B cell (primary cell): ENCODE measurements at regions not wholly inside any gene's neighbourhood (a gene's known extent, or its start where the extent isn't known, plus 50 kb on each side); places are given as distances from the start of the nearest gene placed in this dataset.

ENCODE experiments used
- ATAC-seq: fragments of 200-7000 bp; cut with Tn5 transposase; one replicate; pipeline ENCODE4 v1.10.0; 2021; ENCODE audit warnings: low read depth, mild to moderate bottlenecking, moderate number of reproducible peaks, moderate library complexity
- CTCF ChIA-PET: fragments of 350-600 bp; sonication (Branson Sonifier 250); formaldehyde crosslinking; loops from one replicate; lab custom pipeline; 2021; ENCODE audit warnings: antibody characterized with exemption, inconsistent platforms; lab: Charles Lee
- POLR2A ChIA-PET: fragments of 350-600 bp; sonication (Branson Sonifier 250); formaldehyde crosslinking; loops from one replicate; lab custom pipeline; 2021; ENCODE audit warnings: antibody characterized with exemption; lab: Charles Lee
- DNase-seq: peaks from one replicate; pipeline ENCODE4 v3.0.0; 2013
- H2AFZ ChIP-seq: 2 replicates; pipeline ENCODE4 v1.6.1; 2012; ENCODE audit warnings: mild to moderate bottlenecking, low read depth, low read length; ENCODE audit not compliant: insufficient read depth, poor library complexity, severe bottlenecking
- H3K27ac ChIP-seq, 2 donors: 1 replicate in 1 of 2; 2 replicates in 1 of 2; pipeline ENCODE4 v1.5.1; 2012 to 2013; ENCODE audit warnings: low read length in 2 of 2, mild to moderate bottlenecking in 2 of 2, moderate library complexity in 1 of 2
- H3K27me3 ChIP-seq, 4 experiments: fragments of 200-600 bp in 1 of 4; sonication (generic) in 1 of 4; replicated peaks in 1 of 4; 1 replicate in 2 of 4; 2 replicates in 2 of 4; pipeline versions ENCODE4 v1.6.1 to v1.7.0; 2013 to 2016; ENCODE audit warnings: low read length in 3 of 4, mild to moderate bottlenecking in 2 of 4, mixed read lengths in 1 of 4, moderate library complexity in 1 of 4; ENCODE audit not compliant: insufficient read depth in 4 of 4, control insufficient read depth in 3 of 4; ENCODE audit errors: control extremely low read depth in 1 of 4
- H3K36me3 ChIP-seq, 2 experiments: replicated peaks in 1 of 2; 1 replicate in 1 of 2; 2 replicates in 1 of 2; pipeline versions ENCODE4 v1.6.1 to v1.7.1; 2013; ENCODE audit warnings: low read length in 1 of 2; ENCODE audit not compliant: insufficient read depth in 2 of 2, control insufficient read depth in 1 of 2; ENCODE audit errors: control extremely low read depth in 1 of 2, extremely low read depth in 1 of 2
- H3K4me1 ChIP-seq, 2 donors: fragments of 200-600 bp in 1 of 2; sonication (generic) in 1 of 2; 1 replicate in 1 of 2; 2 replicates in 1 of 2; pipeline versions ENCODE4 v1.5.1 to v1.6.1; 2013 to 2017; ENCODE audit warnings: low read length in 2 of 2; ENCODE audit not compliant: control insufficient read depth in 2 of 2, insufficient read depth in 2 of 2
- H3K4me2 ChIP-seq: replicated peaks from 2 replicates; pipeline ENCODE3; 2012; ENCODE audit warnings: mild to moderate bottlenecking, low read depth, low read length; ENCODE audit not compliant: poor library complexity, severe bottlenecking
- H3K4me3 ChIP-seq, 5 experiments: fragments of 200-600 bp in 1 of 5; sonication (generic) in 1 of 5; 1 replicate in 3 of 5; 2 replicates in 2 of 5; pipeline versions ENCODE4 v1.5.1 to v1.7.0; 2011 to 2016; ENCODE audit warnings: low read length in 4 of 5, mild to moderate bottlenecking in 4 of 5, low read depth in 2 of 5, control low read depth in 1 of 5, moderate library complexity in 1 of 5; ENCODE audit not compliant: insufficient read depth in 1 of 5; ENCODE audit errors: control extremely low read depth in 1 of 5, extremely low read depth in 1 of 5
- H3K79me2 ChIP-seq: fragments of 200-600 bp; sonication (generic); one replicate; pipeline ENCODE4 v1.6.0; 2016; ENCODE audit warnings: low read length; ENCODE audit not compliant: control insufficient read depth, insufficient read depth
- H3K9ac ChIP-seq: fragments of 200-600 bp; sonication (generic); 2 replicates; pipeline ENCODE4 v1.6.1; 2017; ENCODE audit warnings: mild to moderate bottlenecking, low read length, moderate library complexity
- H3K9me3 ChIP-seq, 3 donors: one replicate each; pipeline versions ENCODE4 v1.6.1 to v1.7.1; 2013; ENCODE audit warnings: low read length in 2 of 3; ENCODE audit not compliant: control insufficient read depth in 2 of 3, insufficient read depth in 1 of 3; ENCODE audit errors: control extremely low read depth in 1 of 3
- H4K20me1 ChIP-seq: 2 replicates; pipeline ENCODE4 v1.6.0; 2012; ENCODE audit warnings: mild to moderate bottlenecking, low read length; ENCODE audit not compliant: insufficient read depth, control insufficient read depth, poor library complexity, severe bottlenecking
- H3K27ac Mint-ChIP-seq: one replicate; pipeline ENCODE4 v1.8.0; 2021; ENCODE audit warnings: mixed read lengths
- H3K27me3 Mint-ChIP-seq: one replicate; pipeline ENCODE4 v1.8.0; 2021; ENCODE audit warnings: mixed read lengths
- H3K4me1 Mint-ChIP-seq: one replicate; pipeline ENCODE4 v1.8.0; 2021; ENCODE audit warnings: mixed read lengths
- H3K4me3 Mint-ChIP-seq: one replicate; pipeline ENCODE4 v1.8.0; 2021; ENCODE audit warnings: mixed read lengths
- H3K9me3 Mint-ChIP-seq: one replicate; pipeline ENCODE4 v1.8.0; 2022; ENCODE audit warnings: mixed read lengths; ENCODE audit not compliant: insufficient read depth
- CTCF ChIP-seq: fragments of 200-600 bp; IDR thresholded peaks from one replicate; pipeline ENCODE4 v1.8.0; 2022; ENCODE audit warnings: antibody characterized with exemption, mild to moderate bottlenecking
- EZH2 ChIP-seq: IDR thresholded peaks from 2 replicates; pipeline ENCODE4 v1.6.1; 2012; ENCODE audit warnings: borderline replicate concordance, low read depth, mild to moderate bottlenecking, moderate library complexity, low read length; ENCODE audit not compliant: insufficient read depth, poor library complexity, severe bottlenecking
- WGBS: methylation state at CpG from one replicate; pipeline ENCODE4 v1.1.5; 2013; ENCODE audit warnings: missing lambda C conversion rate; ENCODE audit not compliant: insufficient coverage; 5-methylcytosine and 5-hydroxymethylcytosine counted together
- intact Hi-C: fragments of 100-400 bp; cut with micrococcal nuclease; formaldehyde crosslinking; loops from one replicate; pipeline ENCODE4 v1.10.0; 2022

- H3K27me3 ChIP-seq, result no peaks in the 10 kb centered on the region
- ATAC-seq (no peak), DNase-seq (no peak)
- ChIA-PET CTCF (no interaction called here), POLR2A (no interaction called here)
- no peak overlapping the region for H3K4me2 ChIP-seq
- H2AFZ ChIP-seq, result no peak overlapping the region
- no peaks in the 10 kb centered on the region for H3K4me1 ChIP-seq
- H3K9me3 ChIP-seq, result no peaks in the 10 kb centered on the region
- H3K27ac Mint-ChIP-seq, result no peak overlapping the region
- no peak for TF ChIP-seq CTCF
- intact Hi-C loops, result no loop called here
- no peaks in the 10 kb centered on the region for H3K36me3 ChIP-seq
- H3K4me3 Mint-ChIP-seq, result no peak overlapping the region
- no peak overlapping the region for H3K4me3 ChIP-seq
- H3K4me1 Mint-ChIP-seq, result no peaks in the 10 kb centered on the region
- no CpG with 5 or more reads among the region's 1 CpG for WGBS
- no peaks in the 10 kb centered on the region for H3K27me3 Mint-ChIP-seq
- no peak overlapping the region for H3K27ac ChIP-seq
- H4K20me1 ChIP-seq, result no peaks in the 10 kb centered on the region
- H3K9ac ChIP-seq, result no peak overlapping the region
- no peaks in the 10 kb centered on the region for H3K79me2 ChIP-seq
- H3K9me3 Mint-ChIP-seq, result peaks cover 4% of the 10 kb centered on the region
Measured at GRCh38 chr12:70121562-70121961, 121.7 kb upstream of the CNOT2 start.

GRCh38 chr12:70122804-70123203 is 120.4 kb upstream of the CNOT2 start:
- no peak for DNase-seq
- Histone ChIP-seq H3K27me3 (no peaks in the 10 kb centered on the region), H4K20me1 (no peaks in the 10 kb centered on the region), H3K9ac (no peak overlapping the region), H3K79me2 (no peaks in the 10 kb centered on the region), H3K36me3 (no peaks in the 10 kb centered on the region), H3K4me3 (no peak overlapping the region), H3K4me2 (no peak overlapping the region), H2AFZ (no peak overlapping the region), H3K9me3 (no peaks in the 10 kb centered on the region), H3K4me1 (no peaks in the 10 kb centered on the region), H3K27ac (no peak overlapping the region)
- peaks cover 4% of the 10 kb centered on the region for H3K9me3 Mint-ChIP-seq
- ChIA-PET POLR2A (no interaction called here), CTCF (no interaction called here)
- ATAC-seq, result no peak
- H3K4me3 Mint-ChIP-seq, result no peak overlapping the region
- TF ChIP-seq EZH2 (no peak), CTCF (no peak)
- H3K4me1 Mint-ChIP-seq, result no peaks in the 10 kb centered on the region
- H3K27ac Mint-ChIP-seq, result no peak overlapping the region
- WGBS, result 100% methylated on average over 4 of the region's 5 CpGs
- intact Hi-C loops, result no loop called here
- no peaks in the 10 kb centered on the region for H3K27me3 Mint-ChIP-seq
